GM23248 (cell line): ENCODE measurements at regions not wholly inside any gene's neighbourhood (a gene's known extent, or its start where the extent isn't known, plus 50 kb on each side); places are given as distances from the start of the nearest gene placed in this dataset.

Experiments used
- EZH2 ChIP-seq: fragments of 200-600 bp; sonication (generic); IDR thresholded peaks from 2 replicates; pipeline ENCODE4 v1.6.1; 2018; ENCODE audit warnings: antibody characterized with exemption, mild to moderate bottlenecking; ENCODE audit not compliant: insufficient read depth, poor library complexity, severe bottlenecking
- EZH2phosphoT487 ChIP-seq: fragments of 200-600 bp; sonication (generic); IDR thresholded peaks from 2 replicates; pipeline ENCODE4 v1.6.1; 2018; ENCODE audit warnings: antibody characterized with exemption, moderate library complexity, mild to moderate bottlenecking, low read depth; ENCODE audit not compliant: insufficient read depth

DNA sequence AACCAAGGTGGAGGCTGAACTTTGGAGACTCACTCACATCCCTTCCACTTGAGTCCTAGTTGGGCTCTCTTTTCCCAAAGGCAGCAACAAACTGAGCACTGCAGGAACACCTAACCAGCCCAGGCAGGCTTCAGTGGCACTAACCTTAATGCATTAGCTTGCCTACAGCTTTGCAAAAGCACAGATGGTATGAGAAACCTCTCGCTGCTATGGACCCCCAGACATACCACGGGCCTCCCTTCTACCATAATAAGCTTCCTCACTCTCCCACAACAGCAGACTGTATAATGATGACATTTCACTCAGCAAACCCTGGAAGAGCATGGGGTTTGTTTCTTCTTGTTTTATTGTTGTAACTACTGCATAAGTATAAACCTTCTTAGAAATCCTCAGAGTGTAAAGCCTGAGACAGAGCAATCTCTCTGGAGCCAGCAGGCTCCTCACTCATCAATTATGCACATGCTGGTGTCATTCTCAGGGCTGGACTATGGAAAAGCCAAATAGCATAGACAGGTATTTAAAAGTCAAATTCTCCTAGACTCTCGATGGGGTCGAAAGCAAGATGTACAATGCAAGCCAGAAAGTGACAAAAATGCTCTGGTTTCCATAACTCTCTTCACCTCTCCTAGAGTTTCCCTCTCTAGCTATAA is 167.6 kb downstream of the NXPE2 start:
- no peak for TF ChIP-seq EZH2
- no peak for TF ChIP-seq EZH2phosphoT487
